Coronary artery (tissue), 2 donors: ENCODE measurements at regions not wholly inside any gene's neighbourhood (a gene's known extent, or its start where the extent isn't known, plus 50 kb on each side); places are given as distances from the start of the nearest gene placed in this dataset.

Experiments used
- DNase-seq: peaks from one replicate; pipeline ENCODE4 v3.0.0-alpha.2; 2017; ENCODE audit warnings: low spot score
- H3K27ac ChIP-seq, 2 donors: fragments of 200-600 bp; sonication (generic); one replicate each; pipeline ENCODE4 v1.5.1; 2016 to 2019
- H3K4me3 ChIP-seq: fragments of 200-600 bp; sonication (generic); 2 replicates; pipeline ENCODE4 v1.5.1; 2016; ENCODE audit warnings: mild to moderate bottlenecking, moderate library complexity
- TF ChIP-seq, protein P1 (sequence below): fragments of 200-600 bp; sonication (generic); IDR thresholded peaks from one replicate; pipeline ENCODE4 v1.5.1; 2019; ENCODE audit warnings: antibody characterized with exemption

DNA sequence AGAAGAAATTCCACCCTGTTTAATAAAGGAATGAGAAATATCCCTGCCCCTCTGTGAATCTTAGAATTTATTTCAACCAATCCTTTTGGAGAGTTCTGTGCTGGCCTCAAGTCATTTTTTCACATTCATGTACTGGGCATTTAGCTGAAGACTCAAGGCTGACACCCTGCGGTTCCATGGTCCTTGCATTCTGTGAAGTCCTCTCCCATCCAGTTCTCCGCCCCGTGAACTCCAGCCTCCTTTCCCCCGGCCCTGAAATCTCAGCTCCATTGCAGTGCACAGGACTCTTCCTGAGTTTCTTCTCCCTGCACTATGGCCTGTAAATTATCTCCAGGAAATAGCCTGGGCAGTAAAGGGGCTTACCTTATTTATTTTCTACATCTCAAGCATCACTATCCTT is 183.0 kb upstream of the KCND2 start:
- no peak for DNase-seq
- Histone ChIP-seq H3K27ac (no peak overlapping the region), H3K4me3 (no peak overlapping the region)
- TF ChIP-seq, protein P1, sequence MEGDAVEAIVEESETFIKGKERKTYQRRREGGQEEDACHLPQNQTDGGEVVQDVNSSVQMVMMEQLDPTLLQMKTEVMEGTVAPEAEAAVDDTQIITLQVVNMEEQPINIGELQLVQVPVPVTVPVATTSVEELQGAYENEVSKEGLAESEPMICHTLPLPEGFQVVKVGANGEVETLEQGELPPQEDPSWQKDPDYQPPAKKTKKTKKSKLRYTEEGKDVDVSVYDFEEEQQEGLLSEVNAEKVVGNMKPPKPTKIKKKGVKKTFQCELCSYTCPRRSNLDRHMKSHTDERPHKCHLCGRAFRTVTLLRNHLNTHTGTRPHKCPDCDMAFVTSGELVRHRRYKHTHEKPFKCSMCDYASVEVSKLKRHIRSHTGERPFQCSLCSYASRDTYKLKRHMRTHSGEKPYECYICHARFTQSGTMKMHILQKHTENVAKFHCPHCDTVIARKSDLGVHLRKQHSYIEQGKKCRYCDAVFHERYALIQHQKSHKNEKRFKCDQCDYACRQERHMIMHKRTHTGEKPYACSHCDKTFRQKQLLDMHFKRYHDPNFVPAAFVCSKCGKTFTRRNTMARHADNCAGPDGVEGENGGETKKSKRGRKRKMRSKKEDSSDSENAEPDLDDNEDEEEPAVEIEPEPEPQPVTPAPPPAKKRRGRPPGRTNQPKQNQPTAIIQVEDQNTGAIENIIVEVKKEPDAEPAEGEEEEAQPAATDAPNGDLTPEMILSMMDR: no peak

DNA sequence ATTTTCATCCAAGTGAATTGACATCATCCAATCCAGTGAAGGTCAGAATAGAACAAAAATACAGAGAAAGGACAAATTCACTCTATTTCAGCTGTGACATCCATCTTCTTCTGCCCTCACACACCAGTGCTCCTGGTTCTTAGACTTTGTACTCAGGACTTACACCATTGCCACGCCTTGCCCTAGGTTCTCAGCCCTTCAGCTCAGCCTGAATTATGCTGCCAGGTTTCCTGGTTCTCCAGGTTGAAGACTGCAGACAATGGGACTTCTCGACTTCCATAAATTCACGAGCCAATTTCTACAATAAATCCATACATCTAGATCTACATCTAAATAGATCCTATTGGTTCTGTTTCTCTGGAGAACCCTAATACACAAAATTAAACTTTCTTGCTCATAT is 181.2 kb upstream of the KCND2 start:
- Histone ChIP-seq H3K4me3 (no peak overlapping the region), H3K27ac (no peak overlapping the region)
- no peak for DNase-seq
- TF ChIP-seq, protein P1: no peak

DNA sequence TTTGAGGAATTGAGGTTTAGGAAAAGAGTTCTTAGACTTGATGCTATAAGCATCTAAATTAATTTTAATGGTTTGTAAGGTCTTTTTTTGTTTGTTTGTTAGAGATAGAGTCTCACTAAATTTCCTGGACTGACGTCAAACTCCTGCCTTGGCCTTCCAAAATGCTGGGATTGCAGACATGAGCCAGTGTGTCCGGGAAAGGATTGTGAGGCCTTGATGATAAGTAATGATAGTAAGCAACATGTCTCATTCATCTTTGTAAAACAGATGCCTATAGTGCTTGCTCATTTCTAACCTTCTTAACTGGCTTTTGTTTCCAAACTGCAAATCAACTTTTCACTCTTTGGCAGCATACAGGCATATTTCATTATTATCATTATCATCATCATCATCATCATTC is 176.0 kb upstream of the KCND2 start:
- no peak overlapping the region for H3K27ac ChIP-seq
- TF ChIP-seq, protein P1: no peak
- no peak overlapping the region for H3K4me3 ChIP-seq
- no peak for DNase-seq

DNA sequence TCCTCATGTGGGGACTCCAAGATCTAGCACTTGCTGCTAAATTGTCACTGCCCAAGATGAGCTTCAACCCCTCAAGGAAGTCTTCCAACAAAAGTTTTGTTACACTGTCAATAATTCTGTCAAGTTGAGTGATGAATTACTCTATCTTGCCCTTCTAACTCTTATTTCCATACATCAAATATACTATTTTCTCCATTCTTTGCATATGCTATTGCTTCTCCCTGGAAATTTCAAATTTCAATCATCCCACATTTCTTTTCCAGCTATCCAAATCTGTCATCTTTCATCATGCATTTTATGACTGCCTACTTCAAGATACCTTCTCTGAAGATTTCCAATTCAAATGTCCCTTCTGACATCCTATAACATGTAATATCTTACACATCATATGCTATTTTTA is 175.2 kb upstream of the KCND2 start:
- Histone ChIP-seq H3K4me3 (no peak overlapping the region), H3K27ac (no peak overlapping the region)
- DNase-seq: no peak
- TF ChIP-seq, protein P1: no peak

GRCh38 chr7:120108376-120108775 is 164.6 kb upstream of the KCND2 start:
- Histone ChIP-seq H3K27ac (no peak overlapping the region), H3K4me3 (no peak overlapping the region)
- DNase-seq: no peak
- TF ChIP-seq, protein P1: no peak

DNA sequence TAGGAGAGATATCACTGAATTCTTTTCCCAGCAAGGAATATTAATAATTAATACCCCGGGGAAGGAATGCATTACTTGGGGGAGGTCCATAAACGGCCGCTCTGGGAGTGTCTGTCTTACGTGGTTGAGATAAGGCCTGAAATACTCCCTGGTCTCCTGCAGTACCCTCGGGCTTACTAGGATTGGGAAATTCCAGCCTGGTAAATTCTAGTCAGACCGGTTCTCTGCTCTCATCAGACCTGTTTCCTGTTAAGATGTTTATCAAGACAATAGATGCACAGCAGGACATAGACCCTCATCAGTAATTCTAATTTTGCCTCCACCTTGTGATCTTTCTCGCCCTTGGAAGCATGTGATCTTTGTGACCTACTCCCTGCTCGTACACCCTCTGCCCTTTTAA is 162.8 kb upstream of the KCND2 start:
- no peak overlapping the region for H3K27ac ChIP-seq
- H3K4me3 ChIP-seq: no peak overlapping the region
- no peak for DNase-seq
- TF ChIP-seq, protein P1: no peak

GRCh38 chr7:120114626-120115025 is 158.3 kb upstream of the KCND2 start:
- Histone ChIP-seq H3K27ac (no peak overlapping the region), H3K4me3 (no peak overlapping the region)
- TF ChIP-seq, protein P1: no peak
- DNase-seq: no peak
